HG03442 (cell line): ENCODE measurements at regions not wholly inside any gene's neighbourhood (a gene's known extent, or its start where the extent isn't known, plus 50 kb on each side); places are given as distances from the start of the nearest gene placed in this dataset.
"Not testable (repeated sequence)": the region's sequence is repeated elsewhere in the genome, so short reads cannot be mapped to it uniquely, and the experiment has no call there.

Experiments
- ATAC-seq: cut with Tn5 transposase; IDR thresholded peaks from one replicate; pipeline ENCODE4 v1.9.1; 2021; ENCODE audit warnings: mild to moderate bottlenecking, moderate library complexity; ENCODE audit not compliant: unreplicated experiment

GRCh38 chr9:41771693-41772092 lies 357.5 kb downstream of the CNTNAP3B start:
- not testable (repeated sequence) for ATAC-seq

GRCh38 chr9:41754822-41755221 lies 374.4 kb downstream of the CNTNAP3B start:
- ATAC-seq, result not testable (repeated sequence)

GRCh38 chr9:41754403-41754802 lies 374.8 kb downstream of the CNTNAP3B start:
- ATAC-seq, result not testable (repeated sequence)

GRCh38 chr9:41741897-41742296 lies 387.3 kb downstream of the CNTNAP3B start:
- ATAC-seq, result not testable (repeated sequence)

- not testable (repeated sequence) for ATAC-seq
These were observed 388.1 kb downstream of the CNTNAP3B start for GRCh38 chr9:41741173-41741572.

- not testable (repeated sequence) for ATAC-seq
These were observed 390.5 kb downstream of the CNTNAP3B start for GRCh38 chr9:41738681-41739080.

GRCh38 chr9:41699190-41699589 lies 430.0 kb downstream of the CNTNAP3B start:
- not testable (repeated sequence) for ATAC-seq

- not testable (repeated sequence) for ATAC-seq
These were observed 432.1 kb downstream of the CNTNAP3B start for GRCh38 chr9:41697080-41697479.

GRCh38 chr9:41679312-41679711 lies 449.9 kb downstream of the CNTNAP3B start:
- not testable (repeated sequence) for ATAC-seq

- ATAC-seq, result not testable (repeated sequence)
These were observed 465.7 kb downstream of the CNTNAP3B start for GRCh38 chr9:41663497-41664036.

GRCh38 chr9:41658706-41659105 lies 469.6 kb upstream of the ZNG1F start:
- ATAC-seq, result not testable (repeated sequence)

GRCh38 chr9:41658116-41658515 lies 469.0 kb upstream of the ZNG1F start:
- ATAC-seq, result not testable (repeated sequence)

- not testable (repeated sequence) for ATAC-seq
These were observed 468.0 kb upstream of the ZNG1F start for GRCh38 chr9:41657141-41657540.

- ATAC-seq, result not testable (repeated sequence)
These were observed 466.0 kb upstream of the ZNG1F start for GRCh38 chr9:41655071-41655554.

- not testable (repeated sequence) for ATAC-seq
These were observed 465.2 kb upstream of the ZNG1F start for GRCh38 chr9:41654349-41654748.

GRCh38 chr9:41653560-41654340 lies 464.6 kb upstream of the ZNG1F start:
- not testable (repeated sequence) for ATAC-seq

GRCh38 chr9:41652800-41653199 lies 463.7 kb upstream of the ZNG1F start:
- not testable (repeated sequence) for ATAC-seq

- not testable (repeated sequence) for ATAC-seq
These were observed 463.1 kb upstream of the ZNG1F start for GRCh38 chr9:41652100-41652713.

- ATAC-seq, result not testable (repeated sequence)
These were observed 461.0 kb upstream of the ZNG1F start for GRCh38 chr9:41650086-41650485.

GRCh38 chr9:41648564-41648963 lies 459.4 kb upstream of the ZNG1F start:
- ATAC-seq, result not testable (repeated sequence)

GRCh38 chr9:41646246-41646645 lies 457.1 kb upstream of the ZNG1F start:
- ATAC-seq, result not testable (repeated sequence)
